Loucy (cell line): ENCODE measurements at regions not wholly inside any gene's neighbourhood (a gene's known extent, or its start where the extent isn't known, plus 50 kb on each side); places are given as distances from the start of the nearest gene placed in this dataset.

ENCODE experiments used
- H2AFZ ChIP-seq: fragments of 200-600 bp; sonication (generic); 2 replicates; pipeline ENCODE4 v1.6.0; 2016; ENCODE audit warnings: antibody characterized with exemption, mild to moderate bottlenecking, low read length, moderate library complexity
- H3F3A ChIP-seq: fragments of 200-600 bp; 2 replicates; pipeline ENCODE4 v1.6.0; 2016; ENCODE audit warnings: antibody characterized with exemption, low read depth, mild to moderate bottlenecking
- H3K27me3 ChIP-seq: fragments of 200-600 bp; sonication (generic); 2 replicates; pipeline ENCODE4 v1.6.1; 2014; ENCODE audit warnings: low read length, mild to moderate bottlenecking; ENCODE audit not compliant: insufficient read depth, poor library complexity, severe bottlenecking
- H3K36me3 ChIP-seq: fragments of 200-600 bp; sonication (generic); 2 replicates; pipeline ENCODE4 v1.6.1; 2016; ENCODE audit warnings: low read length; ENCODE audit not compliant: insufficient read depth
- H3K4me1 ChIP-seq: fragments of 200-600 bp; sonication (generic); 2 replicates; pipeline ENCODE4 v1.5.1; 2014; ENCODE audit warnings: low read length, mild to moderate bottlenecking; ENCODE audit not compliant: insufficient read depth, poor library complexity, severe bottlenecking
- H3K4me2 ChIP-seq: fragments of 200-600 bp; sonication (generic); 2 replicates; pipeline ENCODE4 v1.6.0; 2014; ENCODE audit warnings: antibody characterized with exemption, low read length, low read depth, mild to moderate bottlenecking; ENCODE audit not compliant: poor library complexity, severe bottlenecking
- H3K4me3 ChIP-seq: fragments of 200-600 bp; sonication (generic); 2 replicates; pipeline ENCODE4 v1.5.1; 2014; ENCODE audit warnings: low read length, mild to moderate bottlenecking, mixed read lengths; ENCODE audit not compliant: poor library complexity, severe bottlenecking
- H3K79me2 ChIP-seq: fragments of 200-600 bp; sonication (generic); 2 replicates; pipeline ENCODE4 v1.6.1; 2014; ENCODE audit warnings: low read length; ENCODE audit not compliant: insufficient read depth
- H3K9ac ChIP-seq: fragments of 200-600 bp; sonication (generic); 2 replicates; pipeline ENCODE4 v1.6.0; 2014; ENCODE audit warnings: mild to moderate bottlenecking, low read depth, low read length, moderate library complexity; ENCODE audit not compliant: poor library complexity, severe bottlenecking
- H3K9me2 ChIP-seq: fragments of 200-600 bp; sonication (generic); replicated peaks from 2 replicates; pipeline ENCODE4 v1.6.1; 2016; ENCODE audit warnings: low read depth, low read length, mixed read lengths
- H3K9me3 ChIP-seq: fragments of 200-600 bp; sonication (generic); 2 replicates; pipeline ENCODE4 v1.6.1; 2014; ENCODE audit warnings: mild to moderate bottlenecking, antibody characterized with exemption, low read length, low read depth; ENCODE audit not compliant: insufficient read depth
- H4K20me1 ChIP-seq: fragments of 200-600 bp; sonication (generic); 2 replicates; pipeline ENCODE4 v1.6.0; 2014; ENCODE audit warnings: antibody characterized with exemption, low read length, mild to moderate bottlenecking; ENCODE audit not compliant: insufficient read depth, poor library complexity, severe bottlenecking
- EZH2phosphoT487 ChIP-seq: fragments of 200-600 bp; IDR thresholded peaks from 2 replicates; pipeline ENCODE4 v1.6.1; 2018; ENCODE audit warnings: antibody characterized with exemption, mild to moderate bottlenecking, moderate library complexity, borderline replicate concordance
- TF ChIP-seq, protein P1 (sequence below): fragments of 200-600 bp; sonication (generic); conservative IDR thresholded peaks from 2 replicates; pipeline ENCODE4 v1.5.1; 2014; ENCODE audit warnings: mild to moderate bottlenecking, antibody characterized with exemption, low read length

DNA sequence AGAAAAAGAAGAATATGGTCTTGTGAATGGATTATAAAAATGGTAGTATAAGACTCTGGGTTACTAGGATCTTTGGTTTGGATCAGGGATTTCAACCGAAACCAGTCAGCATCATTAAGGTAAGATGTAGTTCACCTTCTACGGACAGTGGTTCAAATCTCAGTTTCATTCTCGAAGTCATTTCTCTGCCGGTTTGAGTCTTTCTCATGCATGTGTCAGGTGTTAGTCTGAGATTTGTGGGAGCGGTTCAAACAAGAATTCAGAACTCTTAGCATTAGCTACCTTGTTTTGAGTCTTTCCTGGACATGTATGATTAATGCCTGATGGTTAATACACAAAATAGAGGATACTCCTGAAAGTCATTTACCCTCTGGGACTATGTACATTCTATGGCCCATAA, 735.9 kb upstream of the NUDT12 start:
- Histone ChIP-seq H3K4me1 (no peaks in the 10 kb centered on the region), H3K36me3 (no peaks in the 10 kb centered on the region), H2AFZ (no peak overlapping the region), H3K9me2 (no peaks in the 10 kb centered on the region), H3K4me3 (no peak overlapping the region), H3K9ac (no peak overlapping the region), H3F3A (no peaks in the 10 kb centered on the region), H3K4me2 (no peak overlapping the region), H4K20me1 (no peaks in the 10 kb centered on the region), H3K79me2 (no peaks in the 10 kb centered on the region), H3K27me3 (no peaks in the 10 kb centered on the region), H3K9me3 (no peaks in the 10 kb centered on the region)
- TF ChIP-seq EZH2phosphoT487 = no peak
- TF ChIP-seq, protein P1, sequence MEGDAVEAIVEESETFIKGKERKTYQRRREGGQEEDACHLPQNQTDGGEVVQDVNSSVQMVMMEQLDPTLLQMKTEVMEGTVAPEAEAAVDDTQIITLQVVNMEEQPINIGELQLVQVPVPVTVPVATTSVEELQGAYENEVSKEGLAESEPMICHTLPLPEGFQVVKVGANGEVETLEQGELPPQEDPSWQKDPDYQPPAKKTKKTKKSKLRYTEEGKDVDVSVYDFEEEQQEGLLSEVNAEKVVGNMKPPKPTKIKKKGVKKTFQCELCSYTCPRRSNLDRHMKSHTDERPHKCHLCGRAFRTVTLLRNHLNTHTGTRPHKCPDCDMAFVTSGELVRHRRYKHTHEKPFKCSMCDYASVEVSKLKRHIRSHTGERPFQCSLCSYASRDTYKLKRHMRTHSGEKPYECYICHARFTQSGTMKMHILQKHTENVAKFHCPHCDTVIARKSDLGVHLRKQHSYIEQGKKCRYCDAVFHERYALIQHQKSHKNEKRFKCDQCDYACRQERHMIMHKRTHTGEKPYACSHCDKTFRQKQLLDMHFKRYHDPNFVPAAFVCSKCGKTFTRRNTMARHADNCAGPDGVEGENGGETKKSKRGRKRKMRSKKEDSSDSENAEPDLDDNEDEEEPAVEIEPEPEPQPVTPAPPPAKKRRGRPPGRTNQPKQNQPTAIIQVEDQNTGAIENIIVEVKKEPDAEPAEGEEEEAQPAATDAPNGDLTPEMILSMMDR = no peak

DNA sequence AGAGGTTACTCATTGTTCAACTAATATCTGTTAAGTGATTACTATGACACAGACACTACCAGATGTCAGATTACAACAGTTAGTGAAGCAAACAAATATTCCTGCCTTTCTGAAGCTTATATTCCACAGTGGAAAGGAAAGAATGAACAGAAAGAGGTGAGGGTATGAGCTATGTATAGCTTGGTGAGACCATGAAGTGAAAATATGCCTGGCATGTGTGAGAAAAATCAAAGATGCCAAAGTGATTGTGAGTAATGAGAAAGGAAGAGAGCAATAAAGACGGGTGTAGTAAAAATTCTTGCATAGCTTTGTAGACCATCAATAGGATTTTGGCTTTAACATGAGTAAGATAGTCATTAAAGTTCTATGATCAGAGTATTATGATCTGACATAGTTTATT, 734.5 kb upstream of the NUDT12 start:
- H3K4me3 ChIP-seq = no peak overlapping the region
- H3K79me2 ChIP-seq = no peaks in the 10 kb centered on the region
- H3K9me3 ChIP-seq = no peaks in the 10 kb centered on the region
- no peaks in the 10 kb centered on the region for H3K27me3 ChIP-seq
- H3K4me1 ChIP-seq = no peaks in the 10 kb centered on the region
- no peak overlapping the region for H3K4me2 ChIP-seq
- no peaks in the 10 kb centered on the region for H3K36me3 ChIP-seq
- no peak for TF ChIP-seq EZH2phosphoT487
- TF ChIP-seq, protein P1 = no peak
- no peaks in the 10 kb centered on the region for H3F3A ChIP-seq
- H2AFZ ChIP-seq = no peak overlapping the region
- no peaks in the 10 kb centered on the region for H4K20me1 ChIP-seq
- no peak overlapping the region for H3K9ac ChIP-seq
- H3K9me2 ChIP-seq = no peaks in the 10 kb centered on the region

DNA sequence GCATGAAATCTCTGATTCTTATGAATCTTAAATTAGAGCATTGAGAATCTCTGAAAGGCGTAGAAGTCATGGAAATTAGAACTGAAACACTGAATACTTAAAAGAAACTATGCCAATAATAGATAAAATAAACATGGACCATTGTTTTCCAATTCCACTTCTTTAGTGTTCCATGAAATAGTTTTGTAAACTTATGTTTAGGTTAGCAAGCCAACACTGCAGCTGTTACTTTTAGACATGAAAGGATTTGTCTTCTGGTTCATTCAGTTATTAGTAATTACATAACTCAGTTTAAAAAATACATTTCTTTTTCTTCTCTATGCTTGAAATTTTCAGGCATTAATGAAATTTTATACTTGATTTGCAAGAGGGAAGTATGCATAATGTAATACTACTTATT, 733.4 kb upstream of the NUDT12 start:
- Histone ChIP-seq H3K27me3 (no peaks in the 10 kb centered on the region), H2AFZ (no peak overlapping the region), H3K9me3 (no peaks in the 10 kb centered on the region), H3K4me3 (no peak overlapping the region), H3K9ac (no peak overlapping the region), H3K4me1 (no peaks in the 10 kb centered on the region), H3K9me2 (no peaks in the 10 kb centered on the region), H3K79me2 (no peaks in the 10 kb centered on the region), H3F3A (no peaks in the 10 kb centered on the region), H4K20me1 (no peaks in the 10 kb centered on the region), H3K36me3 (no peaks in the 10 kb centered on the region), H3K4me2 (no peak overlapping the region)
- TF ChIP-seq, protein P1 = no peak
- no peak for TF ChIP-seq EZH2phosphoT487
